ENCODE measurements at regions not wholly inside any gene's neighbourhood (a gene's known extent, or its start where the extent isn't known, plus 50 kb on each side); places are given as distances from the start of the nearest gene placed in this dataset.

- H3K27ac ChIP-seq: no peak overlapping the region
- peak; percentile 63 for DNase-seq (ENCODE audit: low spot score)
- H3K4me3 ChIP-seq: no peak overlapping the region
- TF ChIP-seq CTCF (IDR thresholded peaks at IDR 0.05): no peak
Observed at GRCh38 chr2:128368437-128369107, 49.9 kb upstream of the HS6ST1 start.

- no peak for TF ChIP-seq CTCF (IDR thresholded peaks at IDR 0.05)
- Histone ChIP-seq H3K27ac (no peak overlapping the region), H3K4me3 (no peak overlapping the region)
- DNase-seq (ENCODE audit: low spot score): no peak
Observed at GRCh38 chr2:128369108-128369555, 50.5 kb upstream of the HS6ST1 start.

- Histone ChIP-seq H3K27ac (no peak overlapping the region), H3K4me3 (no peak overlapping the region)
- no peak for DNase-seq (ENCODE audit: low spot score)
- no peak for TF ChIP-seq CTCF (IDR thresholded peaks at IDR 0.05)
Observed at GRCh38 chr2:128369602-128370467, 51.2 kb upstream of the HS6ST1 start.

GRCh38 chr2:128370468-128371247, 52.0 kb upstream of the HS6ST1 start:
- Histone ChIP-seq H3K4me3 (no peak overlapping the region), H3K27ac (no peak overlapping the region)
- DNase-seq (ENCODE audit: low spot score): peak; percentile 66
- TF ChIP-seq CTCF (IDR thresholded peaks at IDR 0.05): no peak

- Histone ChIP-seq H3K27ac (no peak overlapping the region), H3K4me3 (no peak overlapping the region)
- TF ChIP-seq CTCF (IDR thresholded peaks at IDR 0.05): no peak
- DNase-seq (ENCODE audit: low spot score): no peak
Observed at GRCh38 chr2:128371248-128371630, 52.6 kb upstream of the HS6ST1 start.

GRCh38 chr2:128371648-128372345, 53.1 kb upstream of the HS6ST1 start:
- Histone ChIP-seq H3K27ac (no peak overlapping the region), H3K4me3 (no peak overlapping the region)
- peak; percentile 46 for DNase-seq (ENCODE audit: low spot score)
- no peak for TF ChIP-seq CTCF (IDR thresholded peaks at IDR 0.05)

Measured in coronary artery (tissue), 2 donors.